Suprapubic skin (tissue), 4 donors: ENCODE measurements at regions not wholly inside any gene's neighbourhood (a gene's known extent, or its start where the extent isn't known, plus 50 kb on each side); places are given as distances from the start of the nearest gene placed in this dataset.

Experiments
- CTCF ChIP-seq, 2 donors: fragments of 200-600 bp in 1 of 2; fragments of 450-650 bp in 1 of 2; sonication (generic) in 1 of 2; IDR thresholded peaks; one replicate each; pipeline ENCODE4 v1.5.1; 2016 to 2019; ENCODE audit warnings: antibody characterized with exemption in 2 of 2, mild to moderate bottlenecking in 1 of 2, moderate library complexity in 1 of 2
- POLR2A ChIP-seq, 2 donors: fragments of 450-650 bp; IDR thresholded peaks; one replicate each; pipeline ENCODE4 v1.6.1; 2017; ENCODE audit warnings: antibody characterized with exemption in 2 of 2, mild to moderate bottlenecking in 2 of 2, moderate library complexity in 2 of 2
- POLR2AphosphoS5 ChIP-seq, 3 donors: sonication (generic); formaldehyde crosslinking; IDR thresholded peaks; one replicate each; pipeline ENCODE4 v1.6.1; 2017; ENCODE audit warnings: antibody characterized with exemption in 3 of 3

- TF ChIP-seq CTCF (IDR thresholded peaks at IDR 0.05) (no peak), POLR2AphosphoS5 (IDR thresholded peaks at IDR 0.05) (no peak), POLR2A (IDR thresholded peaks at IDR 0.05) (no peak)
Measured at GRCh38 chr10:108562105-108562504, 1361.2 kb downstream of the XPNPEP1 start.
